K562 (cell line): ENCODE measurements at regions not wholly inside any gene's neighbourhood (a gene's known extent, or its start where the extent isn't known, plus 50 kb on each side); places are given as distances from the start of the nearest gene placed in this dataset.

Experiments
- SMC3 ChIP-seq: conservative IDR thresholded peaks from 2 replicates; pipeline ENCODE4 v1.6.1; 2011; ENCODE audit warnings: low read depth, low read length, improper control_type of control experiment; ENCODE audit not compliant: insufficient read depth
- ZC3H8 ChIP-seq: fragments of 450-650 bp; IDR thresholded peaks from 2 replicates; pipeline ENCODE4 v1.6.1; 2017
- ZFP1 ChIP-seq: fragments of 450-650 bp; formaldehyde crosslinking; IDR thresholded peaks from 2 replicates; pipeline ENCODE4 v1.4.0; 2020; ENCODE audit warnings: mild to moderate bottlenecking, mixed read lengths
- ZNF318 ChIP-seq, 2 experiments: fragments of 450-650 bp; IDR thresholded peaks; 2 replicates each; pipeline ENCODE4 v1.6.1; 2016; ENCODE audit warnings: mild to moderate bottlenecking in 2 of 2, borderline replicate concordance in 1 of 2, low read depth in 1 of 2, moderate library complexity in 1 of 2

- TF ChIP-seq ZNF318 (IDR thresholded peaks at IDR 0.05; ENCODE audit: borderline replicate concordance in 1 of 2, low read depth in 1 of 2) (no peak), ZFP1 (no peak), SMC3 (no peak), ZC3H8 (no peak)
These were observed 1643.0 kb upstream of the CDH6 start (continued) for GRCh38 chr5:29550523-29550922.
